Stimulated activated CD4-positive, alpha-beta T cell treated with anti-CD3 and anti-CD28 coated beads, Interleukin-1b, Interleukin-23, amount 100 ng/mL, for 4 hours (primary cell): ENCODE measurements at regions not wholly inside any gene's neighbourhood (a gene's known extent, or its start where the extent isn't known, plus 50 kb on each side); places are given as distances from the start of the nearest gene placed in this dataset.
"Not testable (repeated sequence)": the region's sequence is repeated elsewhere in the genome, so short reads cannot be mapped to it uniquely, and the experiment has no call there.

ENCODE experiments used
- DNase-seq, 2 donors: peaks; one replicate each; pipeline ENCODE4 v3.0.0-alpha.2; 2020; ENCODE audit warnings: low read depth in 2 of 2

DNA sequence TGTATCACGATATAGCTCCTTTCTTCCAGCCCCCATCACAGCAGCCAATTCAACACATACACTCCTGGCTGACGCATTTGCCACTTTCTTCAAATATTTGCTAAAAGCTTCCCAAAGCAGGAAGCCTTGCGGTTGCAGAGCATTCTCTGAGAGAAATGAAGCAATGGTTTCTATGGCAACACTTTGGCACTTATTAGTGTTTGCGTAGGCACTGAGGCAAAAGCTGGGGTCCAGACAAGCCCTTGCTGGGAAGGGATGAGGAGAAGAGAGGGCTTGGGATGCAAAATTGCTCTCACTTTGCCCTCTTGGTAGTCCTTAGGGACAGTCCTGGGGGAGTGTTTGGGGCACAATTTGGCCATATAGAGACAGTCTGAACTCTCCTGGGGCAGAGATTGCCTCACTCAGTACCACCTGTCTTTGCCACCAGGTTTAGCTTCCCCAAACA, 55.0 kb upstream of the PAK3 start:
- no peak for DNase-seq

DNA sequence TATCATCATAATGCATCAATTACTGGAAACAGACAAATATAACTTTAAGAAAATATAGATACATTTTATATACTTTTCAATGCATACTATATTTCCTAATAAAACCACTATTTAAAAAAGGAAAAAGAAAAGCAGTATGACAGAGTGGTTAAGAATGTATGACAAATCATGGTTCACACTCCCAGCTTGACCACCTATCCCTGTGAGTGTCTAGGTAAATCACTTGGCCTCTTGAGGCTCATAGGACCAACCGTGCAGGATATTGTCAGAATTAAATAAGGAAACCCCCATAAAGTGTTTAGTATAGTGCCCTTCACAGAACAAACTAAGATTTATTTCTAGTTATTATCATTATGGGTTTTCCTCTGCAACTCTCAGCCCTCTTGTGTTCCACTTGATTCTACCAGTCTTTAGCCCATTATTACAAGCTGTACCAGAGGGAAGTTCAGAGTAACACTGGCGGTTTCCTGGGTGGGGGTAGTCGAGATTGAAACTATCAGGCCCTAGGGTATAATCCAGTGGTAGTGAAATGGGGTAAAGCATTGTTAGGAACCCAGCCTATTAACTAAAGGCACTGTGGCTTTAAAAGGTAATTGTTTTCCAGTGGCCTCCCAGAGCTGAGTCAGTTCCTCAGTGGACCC, 55.5 kb upstream of the PAK3 start:
- DNase-seq, result no peak

GRCh38 chrX:111039606-111040005, 56.4 kb upstream of the PAK3 start:
- no peak for DNase-seq

DNA sequence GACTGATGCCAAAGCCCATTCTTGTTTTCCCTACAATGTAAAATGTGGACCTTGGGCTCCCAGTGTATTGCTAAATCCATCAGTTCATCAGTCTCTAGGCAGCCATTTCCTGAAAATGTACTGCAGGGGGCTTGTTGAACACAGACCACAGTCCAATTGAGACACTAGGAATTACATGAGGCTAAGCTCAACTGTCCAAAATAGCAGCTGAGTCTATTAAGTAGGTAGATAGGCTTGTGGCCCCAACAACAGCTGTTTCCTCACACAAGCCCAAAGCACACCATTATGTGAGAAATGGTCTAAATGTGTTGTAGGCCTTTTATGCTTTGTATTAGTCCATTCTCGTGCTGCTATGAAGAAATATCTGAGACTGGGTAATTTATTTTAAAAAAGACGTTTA, 60.0 kb upstream of the PAK3 start:
- DNase-seq, result no peak

GRCh38 chrX:111035256-111035655, 60.7 kb upstream of the PAK3 start:
- no peak for DNase-seq

- not testable (repeated sequence) for DNase-seq
These were observed 73.0 kb upstream of the PAK3 start for GRCh38 chrX:111022998-111023397.

- no peak for DNase-seq
These were observed 75.7 kb upstream of the PAK3 start for GRCh38 chrX:111020283-111020682.

- no peak for DNase-seq
These were observed 82.1 kb upstream of the PAK3 start for GRCh38 chrX:111013778-111014455.

- no peak for DNase-seq
These were observed 85.9 kb upstream of the PAK3 start for GRCh38 chrX:111010111-111010510.

DNA sequence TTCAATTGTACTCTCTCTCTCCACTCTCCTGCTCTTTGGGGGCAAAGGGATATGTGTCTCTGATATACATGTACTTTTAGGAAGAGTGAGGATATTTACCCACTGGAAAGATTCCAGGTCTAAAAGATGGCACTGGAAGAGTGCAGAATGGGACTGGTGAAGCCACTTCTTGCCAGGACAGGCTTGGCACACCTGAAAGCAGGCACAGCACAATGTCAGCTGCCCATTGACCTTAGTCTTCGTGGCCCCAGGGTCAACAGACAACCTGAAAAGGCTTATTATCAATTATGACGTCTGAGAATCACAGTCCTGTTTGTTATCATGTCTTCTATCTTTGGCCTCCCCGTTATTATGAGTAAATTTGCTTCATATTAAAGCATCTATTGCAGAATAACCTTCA, 86.7 kb upstream of the PAK3 start:
- no peak for DNase-seq

DNA sequence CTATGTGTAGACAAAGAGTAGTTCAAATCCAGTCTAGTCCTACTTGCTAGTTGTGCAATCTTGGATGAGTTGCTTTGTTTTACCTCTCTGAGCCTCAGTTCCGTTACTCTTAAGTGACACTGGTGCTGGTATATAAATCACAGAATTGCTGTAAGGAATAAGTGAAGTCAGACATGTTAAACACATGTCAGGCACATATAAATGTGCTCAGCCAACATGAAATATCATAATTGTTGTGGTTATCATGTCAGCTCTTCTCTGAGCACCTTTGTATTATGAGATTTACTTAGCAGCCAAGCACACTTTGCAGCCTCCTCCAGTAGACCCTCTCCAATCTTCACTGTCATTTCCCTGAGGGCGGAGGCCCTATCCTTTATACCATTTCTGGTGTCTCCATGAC, 87.9 kb upstream of the PAK3 start:
- no peak for DNase-seq

- DNase-seq, result no peak
These were observed 88.8 kb upstream of the PAK3 start for GRCh38 chrX:111007238-111007637.

DNA sequence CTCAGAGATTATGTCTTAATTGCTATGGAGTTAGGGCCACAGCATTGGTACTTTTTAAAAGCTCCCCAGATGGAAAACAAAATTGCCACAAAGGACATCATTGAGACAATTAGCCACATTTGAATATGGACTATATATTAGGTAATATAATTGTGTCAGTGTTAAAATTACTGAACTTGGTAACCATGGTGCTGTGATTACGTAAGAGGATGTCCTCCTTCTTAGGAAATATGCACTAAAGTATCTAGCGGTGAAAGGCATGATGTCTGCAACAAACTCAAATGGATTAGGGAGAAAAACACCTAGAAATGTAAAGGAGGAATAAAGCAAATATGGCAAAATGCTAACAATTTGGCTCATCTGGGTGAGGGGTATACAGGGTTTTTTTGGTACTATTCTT, 89.9 kb upstream of the PAK3 start:
- DNase-seq, result no peak

- DNase-seq, result no peak
These were observed 90.8 kb upstream of the PAK3 start for GRCh38 chrX:111005166-111005565.

DNA sequence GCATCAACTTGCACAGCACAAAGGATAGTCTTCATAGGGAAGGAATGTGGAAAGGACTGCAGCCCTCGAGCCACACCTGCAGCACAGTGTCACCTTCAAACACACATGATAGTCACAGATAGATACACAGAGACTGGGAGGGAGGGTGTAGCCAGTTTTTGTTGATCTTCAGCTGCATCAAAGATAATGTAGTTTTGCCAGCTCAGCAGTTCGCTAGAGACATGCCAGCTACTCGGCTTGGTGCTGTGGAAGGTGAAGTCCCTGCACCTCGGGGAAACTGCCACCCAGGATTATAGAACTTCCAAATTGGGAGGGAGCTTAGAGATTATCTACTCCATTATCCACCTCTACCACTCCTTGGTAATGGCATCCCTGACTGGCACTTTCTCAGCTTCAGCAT, 92.9 kb upstream of the PAK3 start:
- DNase-seq, result no peak

DNA sequence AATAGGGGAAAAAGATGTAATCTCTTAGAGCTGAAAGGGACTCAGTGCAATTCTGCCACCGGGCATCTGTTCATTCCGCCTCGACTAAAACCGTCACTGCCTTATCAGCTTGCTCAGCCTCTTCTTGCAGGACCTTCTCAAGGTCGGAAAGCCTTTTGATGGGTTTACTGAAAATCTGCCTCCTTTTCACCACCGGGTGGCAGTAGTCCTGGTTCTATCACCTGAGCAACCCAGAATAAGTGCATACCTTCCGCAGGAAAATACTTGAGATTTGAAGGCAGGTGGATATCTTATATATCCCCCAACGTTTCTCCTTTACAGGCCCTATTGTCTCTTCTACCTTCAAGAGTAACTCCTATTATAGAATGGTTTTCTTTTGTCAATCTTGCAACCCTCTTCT, 103.4 kb upstream of the PAK3 start:
- peak in 1 of 2 donors; percentile 3 for DNase-seq

GRCh38 chrX:110989869-110990268, 106.1 kb upstream of the PAK3 start:
- DNase-seq, result no peak

GRCh38 chrX:110989447-110989846, 106.5 kb upstream of the PAK3 start:
- no peak for DNase-seq

- DNase-seq, result no peak
These were observed 108.7 kb upstream of the PAK3 start for GRCh38 chrX:110987292-110987691.

DNA sequence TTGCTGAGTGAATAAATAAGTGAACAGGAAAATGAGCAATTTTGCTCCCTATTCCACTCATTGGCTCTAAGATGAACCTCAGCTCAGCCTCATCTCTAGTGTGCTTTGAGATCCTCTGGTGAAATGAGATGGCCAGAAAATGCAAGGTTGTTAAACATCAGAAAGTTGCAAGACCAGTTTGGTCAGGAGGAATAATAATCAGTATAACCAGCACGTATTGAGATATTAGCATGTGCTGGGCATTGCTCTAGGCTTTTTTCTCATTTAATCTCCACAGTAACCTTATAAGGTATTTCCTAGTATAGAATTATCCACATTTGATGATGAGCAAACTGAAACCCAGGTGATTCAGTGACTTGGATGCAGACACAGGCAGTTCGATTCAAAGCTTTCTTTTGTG, 110.5 kb upstream of the PAK3 start:
- DNase-seq, result no peak

- DNase-seq, result no peak
These were observed 113.0 kb upstream of the PAK3 start for GRCh38 chrX:110983024-110983423.

DNA sequence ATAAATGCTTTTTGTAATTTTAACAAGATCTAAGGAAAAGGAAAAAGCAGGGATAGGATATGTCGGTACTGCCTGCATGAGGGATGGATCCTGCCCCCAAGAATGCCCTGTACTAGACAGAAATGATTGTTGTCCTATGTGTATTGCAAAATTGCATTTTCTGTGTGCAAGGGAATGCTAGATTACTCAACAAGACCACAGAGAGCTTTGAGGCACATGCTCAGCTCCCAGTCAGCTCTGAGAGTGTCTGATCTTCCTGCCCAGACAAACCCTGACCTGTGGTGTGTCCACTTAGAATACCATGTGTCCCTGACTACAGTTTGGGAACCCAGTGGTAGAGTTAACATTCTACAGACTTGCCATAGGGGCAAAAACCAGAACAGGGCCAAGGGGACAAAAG, 129.2 kb upstream of the PAK3 start:
- DNase-seq, result no peak

GRCh38 chrX:110966091-110966454, 129.9 kb upstream of the PAK3 start:
- no peak for DNase-seq
